Mesendoderm (in vitro differentiated cells): ENCODE measurements at regions not wholly inside any gene's neighbourhood (a gene's known extent, or its start where the extent isn't known, plus 50 kb on each side); places are given as distances from the start of the nearest gene placed in this dataset.

Experiments used
- DNase-seq: peaks from one replicate; pipeline ENCODE4 v3.0.0; 2013
- H2AK5ac ChIP-seq: 2 replicates; pipeline ENCODE4 v1.6.1; 2013; ENCODE audit warnings: low read length, inconsistent platforms
- H2BK120ac ChIP-seq: 2 replicates; pipeline ENCODE4 v1.6.1; 2013; ENCODE audit warnings: low read depth, mild to moderate bottlenecking, low read length, moderate library complexity, mixed read lengths
- H2BK15ac ChIP-seq: replicated peaks from 2 replicates; pipeline ENCODE4 v1.6.1; 2013; ENCODE audit warnings: low read depth, mild to moderate bottlenecking, moderate library complexity
- H2BK5ac ChIP-seq: 2 replicates; pipeline ENCODE4 v1.6.1; 2013; ENCODE audit warnings: low read length, inconsistent platforms
- H3K18ac ChIP-seq: 2 replicates; pipeline ENCODE4 v1.6.1; 2013; ENCODE audit warnings: mild to moderate bottlenecking, low read length, mixed read lengths
- H3K23ac ChIP-seq: one replicate; pipeline ENCODE4 v1.6.1; 2013; ENCODE audit warnings: low read length
- H3K27ac ChIP-seq: 2 replicates; pipeline ENCODE4 v1.5.1; 2013; ENCODE audit warnings: low read depth, mild to moderate bottlenecking, inconsistent platforms, low read length, moderate library complexity
- H3K27me3 ChIP-seq: 2 replicates; pipeline ENCODE4 v1.6.1; 2013; ENCODE audit warnings: low read length, control low read depth, mild to moderate bottlenecking, inconsistent platforms; ENCODE audit not compliant: insufficient read depth, poor library complexity
- H3K36me3 ChIP-seq: 2 replicates; pipeline ENCODE4 v1.6.1; 2013; ENCODE audit warnings: low read length, inconsistent platforms; ENCODE audit not compliant: control insufficient read depth, insufficient read depth
- H3K4ac ChIP-seq: one replicate; pipeline ENCODE4 v1.6.1; 2013; ENCODE audit warnings: low read depth, mild to moderate bottlenecking, low read length, moderate library complexity
- H3K4me1 ChIP-seq: 2 replicates; pipeline ENCODE4 v1.6.1; 2013; ENCODE audit warnings: low read depth, low read length, inconsistent platforms; ENCODE audit not compliant: control insufficient read depth
- H3K4me2 ChIP-seq: 2 replicates; pipeline ENCODE4 v1.6.1; 2013; ENCODE audit warnings: low read length
- H3K4me3 ChIP-seq: 2 replicates; pipeline ENCODE4 v1.5.1; 2013; ENCODE audit warnings: mild to moderate bottlenecking, low read length
- H3K56ac ChIP-seq: one replicate; pipeline ENCODE4 v1.6.1; 2013; ENCODE audit warnings: low read length
- H3K79me1 ChIP-seq: 2 replicates; pipeline ENCODE4 v1.6.1; 2013; ENCODE audit warnings: low read length, inconsistent platforms
- H3K79me2 ChIP-seq: 2 replicates; pipeline ENCODE4 v1.6.1; 2013; ENCODE audit warnings: mild to moderate bottlenecking, low read length; ENCODE audit not compliant: control insufficient read depth, insufficient read depth
- H3K9ac ChIP-seq: 2 replicates; pipeline ENCODE4 v1.6.1; 2013; ENCODE audit warnings: low read length, inconsistent platforms
- H4K5ac ChIP-seq: one replicate; pipeline ENCODE4 v1.6.1; 2013; ENCODE audit warnings: low read length
- H4K8ac ChIP-seq: one replicate; pipeline ENCODE4 v1.6.1; 2013; ENCODE audit warnings: low read depth, mild to moderate bottlenecking, control low read depth, low read length, moderate library complexity

GRCh38 chr15:79381593-79381992 lies 50.5 kb upstream of the MINAR1 start:
- no peak overlapping the region for H2BK15ac ChIP-seq
- H2BK5ac ChIP-seq: no peak overlapping the region
- no peaks in the 10 kb centered on the region for H3K27me3 ChIP-seq
- no peak overlapping the region for H4K5ac ChIP-seq
- no peak overlapping the region for H4K8ac ChIP-seq
- no peak overlapping the region for H3K56ac ChIP-seq
- H3K18ac ChIP-seq: no peak overlapping the region
- no peak overlapping the region for H3K23ac ChIP-seq
- H2AK5ac ChIP-seq: no peak overlapping the region
- no peak for DNase-seq
- no peaks in the 10 kb centered on the region for H3K4me1 ChIP-seq
- no peak overlapping the region for H3K4ac ChIP-seq
- H3K9ac ChIP-seq: no peak overlapping the region
- no peak overlapping the region for H2BK120ac ChIP-seq
- no peaks in the 10 kb centered on the region for H3K79me2 ChIP-seq
- H3K4me2 ChIP-seq: no peak overlapping the region
- no peak overlapping the region for H3K27ac ChIP-seq
- H3K4me3 ChIP-seq: no peak overlapping the region
- H3K79me1 ChIP-seq: no peaks in the 10 kb centered on the region
- no peaks in the 10 kb centered on the region for H3K36me3 ChIP-seq
